ENCODE measurements at regions not wholly inside any gene's neighbourhood (a gene's known extent, or its start where the extent isn't known, plus 50 kb on each side); places are given as distances from the start of the nearest gene placed in this dataset.

GRCh38 chr3:36317915-36318314 lies 62.4 kb upstream of the STAC start:
- TF ChIP-seq POLR2AphosphoS5 (IDR thresholded peaks at IDR 0.05; ENCODE audit: borderline replicate concordance, low read depth, low read length) (no peak), EZH2 (IDR thresholded peaks at IDR 0.05) (no peak)
